GM18511 (cell line): ENCODE measurements at regions not wholly inside any gene's neighbourhood (a gene's known extent, or its start where the extent isn't known, plus 50 kb on each side); places are given as distances from the start of the nearest gene placed in this dataset.
"Not testable (repeated sequence)": the region's sequence is repeated elsewhere in the genome, so short reads cannot be mapped to it uniquely, and the experiment has no call there.

ENCODE experiments used
- ATAC-seq: cut with Tn5 transposase; IDR thresholded peaks from one replicate; pipeline ENCODE4 v1.9.1; 2021; ENCODE audit warnings: mild to moderate bottlenecking, moderate library complexity; ENCODE audit not compliant: unreplicated experiment

GRCh38 chr16:22651111-22651817, 140.6 kb downstream of the NPIPB5 start:
- ATAC-seq, result not testable (repeated sequence)

DNA sequence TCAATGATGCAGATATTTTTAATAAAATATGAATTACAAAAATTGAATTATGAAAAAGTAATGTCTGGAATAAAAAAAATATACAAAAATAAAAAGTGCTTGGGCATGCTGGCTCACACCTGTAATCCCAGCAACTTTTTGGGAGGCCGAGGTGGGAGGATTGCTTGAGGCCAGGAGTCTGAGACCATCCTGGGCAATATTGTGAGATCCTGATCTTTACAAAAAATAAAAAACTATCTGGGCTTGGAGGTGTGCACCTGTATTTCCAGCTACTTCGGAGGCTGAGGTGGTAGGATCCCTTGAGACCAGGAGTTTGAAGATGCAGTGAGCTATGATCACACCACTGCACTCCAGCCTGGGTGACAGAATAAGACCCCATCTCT, 141.8 kb downstream of the NPIPB5 start:
- ATAC-seq, result no peak

- ATAC-seq, result no peak
Measured at GRCh38 chr16:22653876-22654275, 143.2 kb downstream of the NPIPB5 start.

DNA sequence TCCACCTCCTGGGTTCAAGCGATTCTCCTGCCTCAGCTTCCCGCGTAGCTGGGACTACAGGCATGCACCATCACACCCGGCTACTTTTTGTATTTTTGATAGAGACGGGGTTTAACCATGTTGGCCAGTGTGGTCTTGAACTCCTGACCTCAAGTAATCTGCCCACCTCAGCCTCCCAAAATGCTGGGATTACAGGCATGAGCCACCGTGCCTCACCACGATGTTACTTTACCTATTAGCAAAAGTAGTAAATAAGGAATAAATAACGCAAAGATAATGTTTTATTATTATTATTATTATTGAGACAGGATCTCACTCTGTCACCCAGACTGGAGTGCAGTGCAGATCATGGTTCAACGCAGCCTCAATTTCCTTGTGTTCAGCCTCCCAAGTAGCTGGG, 145.9 kb downstream of the NPIPB5 start:
- not testable (repeated sequence) for ATAC-seq

DNA sequence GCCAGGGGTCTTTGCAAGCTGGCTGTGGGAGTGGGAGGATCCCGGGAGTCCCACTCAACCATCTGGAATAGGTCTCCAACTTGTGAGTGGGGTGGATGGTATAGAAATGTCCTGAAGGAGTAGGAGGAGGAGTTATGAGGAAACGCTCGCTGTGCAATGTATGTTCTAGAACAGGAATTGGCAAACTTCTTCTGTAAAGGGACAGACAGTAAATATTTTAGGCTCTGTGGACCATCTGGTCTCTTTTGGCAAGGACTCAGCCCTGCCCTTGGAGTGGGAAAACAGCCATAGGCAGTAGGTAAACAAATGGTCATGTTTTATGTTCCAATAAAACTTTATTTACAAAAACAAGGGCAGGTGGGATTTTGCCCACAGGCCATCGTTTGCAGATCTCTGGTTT, 149.2 kb downstream of the NPIPB5 start:
- ATAC-seq, result no peak

DNA sequence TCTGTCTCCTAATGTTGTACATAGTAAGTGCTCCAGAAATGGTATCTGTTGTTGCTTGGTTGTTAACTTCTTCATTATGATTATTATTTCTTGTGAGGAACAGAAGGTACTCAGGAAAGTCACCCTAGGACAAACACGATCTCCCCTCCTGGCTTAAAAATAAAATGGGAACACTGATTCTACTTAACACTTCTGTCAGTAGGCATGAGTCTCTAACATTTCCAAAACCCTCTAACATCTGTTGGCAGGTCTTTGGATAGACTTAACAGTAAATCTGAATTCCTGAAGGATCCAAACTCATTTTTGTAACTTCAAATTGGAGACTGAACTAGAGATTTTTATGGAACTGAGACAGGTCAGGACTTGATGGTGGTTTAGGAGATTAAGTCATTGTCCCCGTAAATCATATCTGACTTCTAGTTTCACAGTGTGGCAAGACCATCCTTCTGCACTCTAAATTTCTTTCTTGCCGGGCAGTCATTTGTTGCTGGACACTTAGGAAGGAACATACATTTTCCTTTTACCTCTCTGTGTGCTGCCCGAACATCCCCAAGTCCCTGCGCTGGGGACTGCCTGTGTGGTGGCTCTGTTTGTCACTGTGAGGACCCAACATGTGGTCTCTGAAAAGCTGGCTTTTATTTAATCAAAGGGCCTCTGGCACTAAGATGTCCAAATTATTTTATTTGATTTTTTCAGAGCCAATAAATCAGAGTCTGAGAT, 149.9 kb downstream of the NPIPB5 start:
- no peak for ATAC-seq

DNA sequence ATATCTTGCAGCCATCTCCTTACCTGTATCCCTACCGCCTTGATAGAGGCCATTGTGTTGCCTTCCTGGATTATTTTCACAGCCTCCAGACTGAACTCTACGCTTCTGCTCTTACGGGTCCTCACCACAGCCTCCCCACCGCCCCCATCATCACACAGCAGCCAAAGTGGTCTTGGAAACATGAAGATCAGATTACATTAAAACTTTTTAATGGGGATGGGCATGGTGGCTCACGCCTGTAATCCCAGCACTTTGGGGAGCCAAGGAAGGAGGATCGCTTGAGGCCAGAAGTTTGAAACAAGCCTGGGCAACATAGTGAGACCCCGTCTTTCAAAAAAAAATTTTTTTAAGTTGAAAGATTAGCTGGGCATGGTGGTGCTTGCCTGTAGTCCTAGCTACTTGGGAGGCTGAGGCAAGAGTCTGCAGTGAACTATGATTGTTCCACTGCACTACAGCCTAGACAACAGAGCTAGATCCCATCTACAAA, 150.5 kb downstream of the NPIPB5 start:
- no peak for ATAC-seq

- ATAC-seq, result not testable (repeated sequence)
Measured at GRCh38 chr16:22662958-22663357, 151.0 kb upstream of the HS3ST2 start.

DNA sequence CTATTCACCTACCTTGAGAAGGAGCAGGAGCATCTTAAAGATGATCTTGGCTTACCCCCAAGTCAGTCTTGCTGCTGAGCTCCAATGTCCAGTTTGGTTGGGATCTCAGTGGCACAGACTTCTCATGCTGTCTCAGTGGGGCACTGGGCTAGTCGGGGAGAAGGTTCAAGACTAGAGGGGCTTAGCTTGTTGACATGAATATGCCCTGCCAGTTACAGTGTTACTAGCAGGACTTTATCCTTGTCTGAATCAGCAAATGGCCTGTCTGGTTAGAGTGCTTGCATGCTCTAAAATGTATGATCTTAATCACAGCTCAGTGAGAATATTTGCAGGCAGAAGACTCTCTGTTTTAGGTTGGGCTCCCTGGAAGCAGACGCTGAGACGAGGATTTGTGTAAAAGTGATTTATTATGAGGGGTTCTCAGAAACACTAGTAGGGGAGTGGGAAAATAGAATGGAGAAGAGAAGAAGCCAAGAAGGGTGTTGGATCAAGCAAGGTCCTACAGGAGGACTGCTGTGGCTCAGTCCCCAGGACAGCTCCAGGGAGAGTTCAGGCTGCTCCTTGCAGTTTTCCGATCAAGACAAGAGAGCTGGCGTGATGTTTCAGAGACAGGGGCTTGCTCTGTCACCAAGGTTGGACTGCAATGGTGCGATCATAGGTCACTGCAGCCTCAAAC, 150.4 kb upstream of the HS3ST2 start:
- no peak for ATAC-seq

DNA sequence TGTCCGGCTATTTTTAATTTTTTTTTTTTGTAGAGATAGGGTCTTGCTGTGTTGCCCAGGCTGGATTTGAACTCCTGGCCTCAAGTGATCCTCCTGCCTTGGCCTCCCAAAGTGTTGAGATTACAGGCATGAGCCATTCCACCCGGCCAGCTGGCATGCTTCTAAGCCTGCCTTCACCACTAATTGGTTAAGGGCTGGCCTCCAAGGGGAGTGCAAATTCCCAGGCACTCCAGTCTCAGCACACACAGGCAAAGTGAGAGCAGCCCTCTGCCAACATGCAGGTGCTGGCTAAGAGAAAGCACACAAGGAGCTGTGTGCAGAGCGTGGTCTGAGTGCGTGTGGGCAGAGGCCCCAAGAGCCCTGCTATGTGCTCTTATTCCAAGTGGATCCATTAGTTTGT, 149.8 kb upstream of the HS3ST2 start:
- ATAC-seq, result no peak

GRCh38 chr16:22664561-22664997, 149.4 kb upstream of the HS3ST2 start:
- no peak for ATAC-seq

- ATAC-seq, result no peak
Measured at GRCh38 chr16:22665048-22665797, 148.7 kb upstream of the HS3ST2 start.

GRCh38 chr16:22665803-22666202, 148.2 kb upstream of the HS3ST2 start:
- no peak for ATAC-seq

DNA sequence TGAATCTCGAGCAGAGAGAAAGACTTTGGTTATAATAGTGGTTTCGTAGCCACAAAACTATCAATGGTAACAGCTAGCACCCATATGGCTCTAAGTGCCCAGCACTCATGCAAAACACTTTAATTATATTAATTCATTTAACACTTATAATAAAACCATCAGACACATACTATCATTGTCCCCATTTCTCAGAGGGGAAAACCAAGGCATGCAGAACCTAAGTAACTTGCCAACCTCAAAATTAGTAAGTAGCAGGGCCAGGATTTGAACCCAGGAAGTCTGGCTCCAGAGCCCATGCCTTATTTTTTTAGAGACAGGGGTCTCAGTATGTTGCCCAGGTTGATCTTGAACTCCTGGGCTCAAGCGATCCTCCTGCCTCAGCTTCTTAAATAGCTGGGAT, 145.6 kb upstream of the HS3ST2 start:
- ATAC-seq, result no peak

- no peak for ATAC-seq
Measured at GRCh38 chr16:22670044-22670536, 143.9 kb upstream of the HS3ST2 start.

- ATAC-seq, result no peak
Measured at GRCh38 chr16:22670551-22671041, 143.4 kb upstream of the HS3ST2 start.

DNA sequence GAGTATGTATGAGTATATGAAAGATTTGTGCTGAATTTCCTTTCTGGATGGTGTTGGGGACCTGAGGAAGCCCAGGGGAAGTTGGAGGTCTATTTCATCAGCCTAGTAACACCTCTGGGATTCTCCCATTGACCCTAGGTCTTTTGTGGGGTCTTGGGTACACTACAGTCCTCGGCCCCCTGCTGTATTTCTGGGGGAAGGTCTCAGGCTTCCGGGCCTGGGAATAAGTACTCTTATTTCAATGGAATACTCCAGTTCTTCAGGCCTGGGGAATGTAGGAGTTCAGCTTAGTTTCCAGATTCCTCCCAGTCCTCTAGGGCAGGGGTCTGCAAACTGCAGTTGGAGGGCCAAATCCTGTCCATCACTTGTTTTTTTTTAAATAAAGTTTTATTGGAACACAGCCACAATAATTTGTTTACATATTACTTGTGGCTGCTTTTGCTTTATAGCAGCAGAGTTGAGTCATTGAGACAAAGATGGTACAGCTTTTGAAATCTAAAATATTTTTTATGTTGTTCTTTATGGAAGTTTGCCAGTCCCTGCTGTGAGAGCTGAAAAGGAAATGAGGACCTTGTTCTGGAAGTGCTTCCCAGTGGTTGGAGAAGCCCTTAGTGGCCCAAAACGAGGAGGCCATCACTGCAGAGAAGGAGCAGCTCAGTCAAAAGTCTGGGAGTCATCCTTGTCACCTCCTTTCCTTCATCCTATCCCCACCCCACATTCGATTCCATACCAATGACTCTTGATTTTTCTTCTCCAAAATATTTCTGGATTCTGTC, 142.5 kb upstream of the HS3ST2 start:
- no peak for ATAC-seq

- no peak for ATAC-seq
Measured at GRCh38 chr16:22672830-22673210, 141.1 kb upstream of the HS3ST2 start.

GRCh38 chr16:22673421-22673831, 140.5 kb upstream of the HS3ST2 start:
- no peak for ATAC-seq

- no peak for ATAC-seq
Measured at GRCh38 chr16:22674832-22675191, 139.2 kb upstream of the HS3ST2 start.
